SK-N-SH (cell line): ENCODE measurements at regions not wholly inside any gene's neighbourhood (a gene's known extent, or its start where the extent isn't known, plus 50 kb on each side); places are given as distances from the start of the nearest gene placed in this dataset.

Source experiments
- CTCF ChIP-seq: fragments of 200-600 bp; sonication (generic); IDR thresholded peaks from 2 replicates; pipeline ENCODE4 v1.6.1; 2017; ENCODE audit warnings: antibody characterized with exemption, mild to moderate bottlenecking, moderate library complexity
- ELF1 ChIP-seq: IDR thresholded peaks from 2 replicates; pipeline ENCODE4 v1.4.0; 2012
- EZH2phosphoT487 ChIP-seq: fragments of 200-600 bp; sonication (generic); IDR thresholded peaks from 2 replicates; pipeline ENCODE4 v1.6.1; 2017; ENCODE audit warnings: low read depth, mixed run types, mild to moderate bottlenecking, antibody characterized with exemption, moderate library complexity, borderline replicate concordance
- FOSL2 ChIP-seq: IDR thresholded peaks from 2 replicates; pipeline ENCODE4 v1.4.0; 2012; ENCODE audit warnings: low read depth, mild to moderate bottlenecking, moderate library complexity, borderline replicate concordance
- FOXJ3 ChIP-seq: sonication (generic); formaldehyde crosslinking; IDR thresholded peaks from 2 replicates; pipeline ENCODE4 v1.5.1; 2020; ENCODE audit warnings: mild to moderate bottlenecking, missing genetic modification reagents
- FOXM1 ChIP-seq: IDR thresholded peaks from 2 replicates; pipeline ENCODE4 v1.4.0; 2012; ENCODE audit warnings: low read depth, mild to moderate bottlenecking
- MEF2A ChIP-seq: IDR thresholded peaks from 2 replicates; pipeline ENCODE4 v1.4.0; 2012; ENCODE audit warnings: low read depth, borderline replicate concordance
- RCOR1 ChIP-seq: fragments of 150-350 bp; IDR thresholded peaks from 2 replicates; pipeline ENCODE4 v1.6.1; 2017; ENCODE audit warnings: antibody characterized with exemption, low read length
- RFX5 ChIP-seq: IDR thresholded peaks from 2 replicates; pipeline ENCODE4 v1.6.1; 2012; ENCODE audit warnings: mild to moderate bottlenecking, improper control_type of control experiment, low read length
- TAF1 ChIP-seq: IDR thresholded peaks from 2 replicates; pipeline ENCODE4 v1.6.1; 2012; ENCODE audit warnings: low read depth, mild to moderate bottlenecking, low read length, moderate library complexity, borderline replicate concordance
- TEAD4 ChIP-seq: IDR thresholded peaks from 2 replicates; pipeline ENCODE4 v1.4.0; 2012; ENCODE audit warnings: mild to moderate bottlenecking, borderline replicate concordance; ENCODE audit not compliant: insufficient read depth

GRCh38 chr12:128109236-128109635 is 157.7 kb upstream of the TMEM132C start:
- TF ChIP-seq CTCF = no peak
- no peak for TF ChIP-seq EZH2phosphoT487
- no peak for TF ChIP-seq FOSL2
- no peak for TF ChIP-seq FOXJ3
- no peak for TF ChIP-seq RCOR1
- no peak for TF ChIP-seq RFX5
- TF ChIP-seq TEAD4 = no peak
- no peak for TF ChIP-seq ELF1
- no peak for TF ChIP-seq TAF1
- TF ChIP-seq MEF2A = no peak
- no peak for TF ChIP-seq FOXM1
